ENCODE measurements at regions not wholly inside any gene's neighbourhood (a gene's known extent, or its start where the extent isn't known, plus 50 kb on each side); places are given as distances from the start of the nearest gene placed in this dataset.

- H3K27ac ChIP-seq (ENCODE audit: low read length in 2 of 2): no peak overlapping the region
- TF ChIP-seq EZH2 (IDR thresholded peaks at IDR 0.05; ENCODE audit: borderline replicate concordance, insufficient read depth, low read depth, low read length, poor library complexity, severe bottlenecking): no peak
- TF ChIP-seq CTCF (IDR thresholded peaks at IDR 0.05): no peak
- H3K4me3 ChIP-seq (ENCODE audit: control extremely low read depth in 1 of 5, extremely low read depth in 1 of 5, insufficient read depth in 1 of 5, low read depth in 2 of 5, low read length in 4 of 5): no peak overlapping the region
- no peak overlapping the region for H3K27ac Mint-ChIP-seq
- H3K4me1 ChIP-seq (ENCODE audit: control insufficient read depth in 2 of 2, insufficient read depth in 2 of 2, low read length in 2 of 2): peaks cover 3 to 13% of the 10 kb centered on the region in 2 donors
- ChIA-PET CTCF (interaction anchor here (1.2 kb wide), 1 partner anchor 10 kb away, joined by 3 read pairs; no protein-coding TSS in a partner anchor), POLR2A (no interaction called here)
- ATAC-seq (ENCODE audit: low read depth): no peak
- H3K36me3 ChIP-seq (replicated peaks in 1 of 2; ENCODE audit: control extremely low read depth in 1 of 2, control insufficient read depth in 1 of 2, extremely low read depth in 1 of 2, insufficient read depth in 2 of 2, low read length in 1 of 2): no peaks in the 10 kb centered on the region
- no peaks in the 10 kb centered on the region for H3K79me2 ChIP-seq (ENCODE audit: control insufficient read depth, insufficient read depth, low read length)
- no peak overlapping the region for H3K4me3 Mint-ChIP-seq
- DNase-seq: no peak
- intact Hi-C loops (cut with micrococcal nuclease): no loop called here
- no peaks in the 10 kb centered on the region for H3K9me3 Mint-ChIP-seq (ENCODE audit: insufficient read depth)
- H3K9ac ChIP-seq (ENCODE audit: low read length): no peak overlapping the region
- H3K9me3 ChIP-seq (ENCODE audit: control extremely low read depth in 1 of 3, control insufficient read depth in 2 of 3, insufficient read depth in 1 of 3, low read length in 2 of 3): no peaks in the 10 kb centered on the region
- no peaks in the 10 kb centered on the region for H3K27me3 Mint-ChIP-seq
- no peak overlapping the region for H3K4me2 ChIP-seq (replicated peaks; ENCODE audit: low read depth, low read length, poor library complexity, severe bottlenecking)
- H2AFZ ChIP-seq (ENCODE audit: insufficient read depth, low read depth, low read length, poor library complexity, severe bottlenecking): no peak overlapping the region
- peaks cover 28% of the 10 kb centered on the region for H3K4me1 Mint-ChIP-seq
- no peaks in the 10 kb centered on the region for H3K27me3 ChIP-seq (replicated peaks in 1 of 4; ENCODE audit: control extremely low read depth in 1 of 4, control insufficient read depth in 3 of 4, insufficient read depth in 4 of 4, low read length in 3 of 4)
- H4K20me1 ChIP-seq (ENCODE audit: control insufficient read depth, insufficient read depth, low read length, poor library complexity, severe bottlenecking): no peaks in the 10 kb centered on the region
Observed at GRCh38 chr2:16952368-16952767, 286.7 kb upstream of the CYRIA start.

- H2AFZ ChIP-seq (ENCODE audit: insufficient read depth, low read depth, low read length, poor library complexity, severe bottlenecking): no peak overlapping the region
- Mint-ChIP-seq H3K4me3 (no peak overlapping the region), H3K9me3 (ENCODE audit: insufficient read depth) (no peaks in the 10 kb centered on the region), H3K27me3 (no peaks in the 10 kb centered on the region), H3K4me1 (peaks cover 32% of the 10 kb centered on the region), H3K27ac (no peak overlapping the region)
- no peak overlapping the region for H3K27ac ChIP-seq (ENCODE audit: low read length in 2 of 2)
- H4K20me1 ChIP-seq (ENCODE audit: control insufficient read depth, insufficient read depth, low read length, poor library complexity, severe bottlenecking): no peaks in the 10 kb centered on the region
- H3K9ac ChIP-seq (ENCODE audit: low read length): no peak overlapping the region
- TF ChIP-seq CTCF (IDR thresholded peaks at IDR 0.05) (no peak), EZH2 (IDR thresholded peaks at IDR 0.05; ENCODE audit: borderline replicate concordance, insufficient read depth, low read depth, low read length, poor library complexity, severe bottlenecking) (no peak)
- no peaks in the 10 kb centered on the region for H3K9me3 ChIP-seq (ENCODE audit: control extremely low read depth in 1 of 3, control insufficient read depth in 2 of 3, insufficient read depth in 1 of 3, low read length in 2 of 3)
- intact Hi-C loops (cut with micrococcal nuclease): no loop called here
- H3K27me3 ChIP-seq (replicated peaks in 1 of 4; ENCODE audit: control extremely low read depth in 1 of 4, control insufficient read depth in 3 of 4, insufficient read depth in 4 of 4, low read length in 3 of 4): no peaks in the 10 kb centered on the region
- ChIA-PET POLR2A (interaction anchor here (0.6 kb wide), 1 partner anchor 10 kb away, joined by 4 read pairs; no protein-coding TSS in a partner anchor), CTCF (no interaction called here)
- H3K4me1 ChIP-seq (ENCODE audit: control insufficient read depth in 2 of 2, insufficient read depth in 2 of 2, low read length in 2 of 2): peaks cover 3 to 13% of the 10 kb centered on the region in 2 donors
- H3K4me3 ChIP-seq (ENCODE audit: control extremely low read depth in 1 of 5, extremely low read depth in 1 of 5, insufficient read depth in 1 of 5, low read depth in 2 of 5, low read length in 4 of 5): no peak overlapping the region
- H3K79me2 ChIP-seq (ENCODE audit: control insufficient read depth, insufficient read depth, low read length): no peaks in the 10 kb centered on the region
- no CpG with 5 or more reads among the region's 2 CpGs for WGBS (ENCODE audit: insufficient coverage)
- DNase-seq (no peak), ATAC-seq (ENCODE audit: low read depth) (no peak)
- H3K36me3 ChIP-seq (replicated peaks in 1 of 2; ENCODE audit: control extremely low read depth in 1 of 2, control insufficient read depth in 1 of 2, extremely low read depth in 1 of 2, insufficient read depth in 2 of 2, low read length in 1 of 2): no peaks in the 10 kb centered on the region
- no peak overlapping the region for H3K4me2 ChIP-seq (replicated peaks; ENCODE audit: low read depth, low read length, poor library complexity, severe bottlenecking)
Observed at GRCh38 chr2:16950436-16950835, 284.8 kb upstream of the CYRIA start.
